ENCODE measurements at regions not wholly inside any gene's neighbourhood (a gene's known extent, or its start where the extent isn't known, plus 50 kb on each side); places are given as distances from the start of the nearest gene placed in this dataset.

DNA sequence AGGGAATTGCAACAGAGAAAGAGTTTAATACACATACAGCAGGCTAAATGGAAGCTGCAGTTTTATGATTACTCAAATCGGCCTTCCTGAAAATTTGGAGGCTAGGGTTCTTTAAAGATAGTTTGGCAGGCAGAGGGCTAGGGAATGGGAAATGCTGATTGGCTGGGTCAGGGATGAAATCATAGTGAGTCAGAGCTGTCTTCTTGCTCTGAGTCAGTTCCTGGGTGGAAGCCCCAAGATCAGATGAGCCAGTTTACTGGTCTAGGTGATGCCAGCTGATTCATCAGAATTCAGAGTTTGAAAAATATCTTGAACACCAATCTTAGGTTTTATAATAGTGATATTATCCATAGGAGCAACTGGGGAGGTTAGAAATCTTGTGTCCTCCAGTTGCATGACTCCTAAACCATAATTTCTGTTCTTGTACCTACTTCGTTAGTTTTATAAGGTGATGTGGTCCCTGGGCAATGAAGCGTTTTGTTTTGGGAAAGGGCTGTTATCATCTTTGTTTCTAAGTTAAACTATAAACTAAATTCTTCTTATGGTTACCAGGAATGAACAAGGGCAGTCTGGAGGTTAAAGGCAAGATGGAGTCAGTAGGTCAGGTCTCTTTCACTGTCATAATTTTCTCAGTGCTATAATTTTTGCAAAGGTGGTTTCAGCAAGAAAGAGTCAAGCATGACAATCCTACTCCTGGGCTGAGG, 257.8 kb upstream of the CCDC196 start:
- ATAC-seq (ENCODE audit: insufficient read depth, low FRiP score) (no peak), DNase-seq (no peak)
- H3K4me1 ChIP-seq (ENCODE audit: control insufficient read depth in 5 of 5, insufficient read depth in 5 of 5, low read length in 5 of 5) = peaks cover 0 to 3% (median 0%) of the 10 kb centered on the region in 5 donors
- no peaks in the 10 kb centered on the region for H3K36me3 ChIP-seq (ENCODE audit: control insufficient read depth in 4 of 4, insufficient read depth in 4 of 4, low read length in 4 of 4)
- TF ChIP-seq, protein P1, sequence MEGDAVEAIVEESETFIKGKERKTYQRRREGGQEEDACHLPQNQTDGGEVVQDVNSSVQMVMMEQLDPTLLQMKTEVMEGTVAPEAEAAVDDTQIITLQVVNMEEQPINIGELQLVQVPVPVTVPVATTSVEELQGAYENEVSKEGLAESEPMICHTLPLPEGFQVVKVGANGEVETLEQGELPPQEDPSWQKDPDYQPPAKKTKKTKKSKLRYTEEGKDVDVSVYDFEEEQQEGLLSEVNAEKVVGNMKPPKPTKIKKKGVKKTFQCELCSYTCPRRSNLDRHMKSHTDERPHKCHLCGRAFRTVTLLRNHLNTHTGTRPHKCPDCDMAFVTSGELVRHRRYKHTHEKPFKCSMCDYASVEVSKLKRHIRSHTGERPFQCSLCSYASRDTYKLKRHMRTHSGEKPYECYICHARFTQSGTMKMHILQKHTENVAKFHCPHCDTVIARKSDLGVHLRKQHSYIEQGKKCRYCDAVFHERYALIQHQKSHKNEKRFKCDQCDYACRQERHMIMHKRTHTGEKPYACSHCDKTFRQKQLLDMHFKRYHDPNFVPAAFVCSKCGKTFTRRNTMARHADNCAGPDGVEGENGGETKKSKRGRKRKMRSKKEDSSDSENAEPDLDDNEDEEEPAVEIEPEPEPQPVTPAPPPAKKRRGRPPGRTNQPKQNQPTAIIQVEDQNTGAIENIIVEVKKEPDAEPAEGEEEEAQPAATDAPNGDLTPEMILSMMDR (IDR thresholded peaks at IDR 0.05; ENCODE audit: control extremely low read depth, extremely low read depth) = no peak
- H3K9ac ChIP-seq (ENCODE audit: insufficient read depth in 1 of 2, low read length in 2 of 2) = no peak overlapping the region
- H3K27ac ChIP-seq (ENCODE audit: low read depth in 1 of 2, low read length in 1 of 2) = no peak overlapping the region
- WGBS, 2 donors = 90 to 92% methylated on average over 3 of the region's 3 CpGs
- H3K27me3 ChIP-seq (ENCODE audit: control insufficient read depth in 3 of 3, insufficient read depth in 3 of 3, low read length in 2 of 3) = no peaks in the 10 kb centered on the region
- no peak overlapping the region for H3K4me3 ChIP-seq
- no peaks in the 10 kb centered on the region for H3K9me3 ChIP-seq (ENCODE audit: control insufficient read depth in 4 of 4, insufficient read depth in 3 of 4, low read length in 3 of 4)

DNA sequence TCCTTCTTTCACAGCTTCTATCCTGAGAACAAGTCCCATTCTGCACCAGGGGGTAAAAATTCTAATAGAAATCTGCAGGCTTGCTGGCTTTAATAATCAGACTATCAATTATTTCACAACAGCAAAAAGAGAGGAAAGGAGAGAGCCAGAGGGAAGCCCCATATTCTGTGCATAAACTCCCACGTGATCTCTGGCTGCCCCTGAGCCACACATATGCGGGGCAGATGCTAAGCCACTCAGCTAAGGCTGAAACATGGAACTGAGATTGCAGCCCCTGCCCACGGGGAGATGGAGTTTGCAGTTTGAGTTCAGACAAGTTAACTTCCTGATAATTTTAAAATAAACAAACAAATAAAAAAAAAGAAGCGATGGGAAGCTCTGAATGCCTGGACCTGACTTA, 254.4 kb upstream of the CCDC196 start:
- WGBS, 2 donors = 21 to 30% methylated on average over 4 of the region's 4 CpGs
- TF ChIP-seq, protein P1 (IDR thresholded peaks at IDR 0.05; ENCODE audit: control extremely low read depth, extremely low read depth) = no peak
- H3K27ac ChIP-seq (ENCODE audit: low read depth in 1 of 2, low read length in 1 of 2) = no peak overlapping the region
- DNase-seq = peak in 1 of 3 donors; percentile 14
- peaks cover 0 to 2% (median 0%) of the 10 kb centered on the region in 4 donors for H3K9me3 ChIP-seq (ENCODE audit: control insufficient read depth in 4 of 4, insufficient read depth in 3 of 4, low read length in 3 of 4)
- H3K36me3 ChIP-seq (ENCODE audit: control insufficient read depth in 4 of 4, insufficient read depth in 4 of 4, low read length in 4 of 4) = no peaks in the 10 kb centered on the region
- no peak overlapping the region for H3K4me3 ChIP-seq
- H3K27me3 ChIP-seq (ENCODE audit: control insufficient read depth in 3 of 3, insufficient read depth in 3 of 3, low read length in 2 of 3) = no peaks in the 10 kb centered on the region
- no peak overlapping the region for H3K9ac ChIP-seq (ENCODE audit: insufficient read depth in 1 of 2, low read length in 2 of 2)
- no peak for ATAC-seq (ENCODE audit: insufficient read depth, low FRiP score)
- peaks cover 0 to 5% (median 0%) of the 10 kb centered on the region in 5 donors for H3K4me1 ChIP-seq (ENCODE audit: control insufficient read depth in 5 of 5, insufficient read depth in 5 of 5, low read length in 5 of 5)

DNA sequence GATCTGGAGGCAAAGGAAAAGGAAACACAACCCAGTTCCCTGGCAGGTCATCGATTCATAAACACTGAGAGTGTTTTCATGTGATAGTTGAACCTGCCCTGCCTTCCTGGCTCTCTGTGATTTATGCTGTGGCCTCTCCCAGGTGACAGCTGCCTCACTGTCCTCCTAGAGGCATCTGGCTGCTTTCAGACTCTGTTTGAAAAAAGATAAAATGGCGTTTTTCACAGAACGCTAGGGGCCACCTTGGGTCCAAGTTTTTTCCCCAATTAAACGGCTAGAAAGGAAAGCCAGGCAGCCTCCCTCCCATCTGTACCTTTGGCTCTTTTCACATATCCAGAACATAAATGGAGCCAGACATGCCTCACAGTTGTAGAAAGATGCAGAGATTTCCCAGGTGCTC, 252.6 kb upstream of the CCDC196 start:
- Histone ChIP-seq H3K9me3 (ENCODE audit: control insufficient read depth in 4 of 4, insufficient read depth in 3 of 4, low read length in 3 of 4) (peaks cover 0 to 2% (median 0%) of the 10 kb centered on the region in 4 donors), H3K9ac (ENCODE audit: insufficient read depth in 1 of 2, low read length in 2 of 2) (no peak overlapping the region), H3K27ac (ENCODE audit: low read depth in 1 of 2, low read length in 1 of 2) (no peak overlapping the region), H3K27me3 (ENCODE audit: control insufficient read depth in 3 of 3, insufficient read depth in 3 of 3, low read length in 2 of 3) (no peaks in the 10 kb centered on the region), H3K4me3 (no peak overlapping the region), H3K4me1 (ENCODE audit: control insufficient read depth in 5 of 5, insufficient read depth in 5 of 5, low read length in 5 of 5) (peaks cover 0 to 5% (median 0%) of the 10 kb centered on the region in 5 donors), H3K36me3 (ENCODE audit: control insufficient read depth in 4 of 4, insufficient read depth in 4 of 4, low read length in 4 of 4) (no peaks in the 10 kb centered on the region)
- DNase-seq (no peak), ATAC-seq (ENCODE audit: insufficient read depth, low FRiP score) (no peak)
- 52 to 61% methylated on average over 4 of the region's 4 CpGs for WGBS, 2 donors
- TF ChIP-seq, protein P1 (IDR thresholded peaks at IDR 0.05; ENCODE audit: control extremely low read depth, extremely low read depth) = no peak
